ENCODE measurements at regions not wholly inside any gene's neighbourhood (a gene's known extent, or its start where the extent isn't known, plus 50 kb on each side); places are given as distances from the start of the nearest gene placed in this dataset.
A peak's percentile ranks its signal among the peaks of the same experiment; 100 is the strongest.
"Not testable (repeated sequence)": the region's sequence is repeated elsewhere in the genome, so short reads cannot be mapped to it uniquely, and the experiment has no call there.

DNA sequence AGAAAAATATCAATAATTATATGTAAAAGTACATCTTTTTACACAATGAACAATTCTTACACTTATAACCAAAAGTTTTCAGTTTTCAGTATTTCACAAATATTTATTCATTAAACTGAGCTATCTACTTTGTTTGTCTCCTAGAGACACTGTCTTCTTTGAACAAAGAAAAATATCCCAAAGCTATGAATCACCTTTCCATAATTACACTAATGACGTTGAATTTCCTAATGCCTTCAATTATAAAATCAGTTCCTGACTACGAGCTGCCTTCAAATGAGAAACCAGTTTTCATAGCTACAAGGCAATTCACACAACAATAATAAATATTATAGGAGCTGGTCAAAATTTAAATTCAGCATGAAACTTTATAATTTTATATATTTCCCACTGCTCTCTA is 201.8 kb upstream of the BRINP3 start:
- DNase-seq = no peak

- no peak for DNase-seq
These were observed 202.3 kb upstream of the BRINP3 start for GRCh38 chr1:190679983-190680382.

DNA sequence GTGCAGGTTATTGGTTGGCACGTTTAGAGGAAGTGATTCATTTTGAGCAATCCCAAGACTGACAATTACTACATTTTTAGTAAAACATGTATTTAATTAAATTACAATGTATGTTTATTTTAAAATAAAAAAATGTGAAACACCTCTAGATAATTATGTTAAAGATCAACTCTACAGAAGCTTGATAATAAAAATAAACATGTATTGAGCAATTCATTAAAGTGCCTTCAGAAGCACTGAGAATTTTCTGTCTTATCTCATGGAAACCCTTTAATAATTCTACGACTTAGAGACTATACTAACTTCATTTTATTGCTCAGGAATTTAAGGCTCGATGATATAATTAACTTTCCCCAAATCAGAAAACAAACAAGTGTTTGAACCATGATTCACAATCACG is 208.0 kb upstream of the BRINP3 start:
- no peak for DNase-seq

DNA sequence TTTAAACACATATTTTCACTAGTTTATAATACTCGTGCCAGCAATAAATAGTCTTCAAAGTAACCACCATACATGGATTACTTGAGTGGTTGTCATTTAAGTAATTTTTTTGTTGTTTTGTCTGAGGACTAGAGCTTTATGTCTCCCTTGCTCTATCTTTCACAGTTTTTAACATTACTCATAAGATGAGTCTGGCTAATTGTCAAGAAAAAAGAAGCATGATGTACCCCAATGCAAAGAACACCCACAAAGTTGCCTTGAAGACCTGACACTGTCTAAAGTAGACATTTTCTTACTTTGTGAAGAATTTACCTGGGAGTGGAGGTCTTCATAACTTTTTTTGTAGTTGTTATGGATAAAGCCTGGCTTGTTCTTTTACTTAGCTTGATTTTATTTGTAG is 210.4 kb upstream of the BRINP3 start:
- DNase-seq = no peak

DNA sequence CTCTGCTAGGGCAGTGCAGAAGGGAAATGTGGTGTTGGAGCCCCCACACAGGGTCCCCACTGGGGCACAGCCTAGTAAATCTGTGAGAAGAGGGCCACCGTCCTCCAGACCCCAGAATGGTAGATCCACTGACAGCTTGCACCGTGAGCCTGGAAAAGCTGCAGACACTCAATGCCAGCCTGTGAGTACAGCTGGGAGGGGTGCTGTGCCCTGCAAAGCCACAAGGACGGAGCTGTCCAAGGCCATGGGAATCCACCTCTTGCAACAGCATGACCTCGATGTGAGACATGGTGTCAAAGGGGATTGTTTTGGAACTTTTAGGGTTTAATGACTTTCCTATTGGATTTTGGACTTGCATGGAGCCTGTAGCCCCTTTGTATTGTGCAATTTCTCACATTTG is 220.8 kb upstream of the BRINP3 start:
- not testable (repeated sequence) for DNase-seq

GRCh38 chr1:190699165-190699564 is 221.5 kb upstream of the BRINP3 start:
- DNase-seq = no peak

DNA sequence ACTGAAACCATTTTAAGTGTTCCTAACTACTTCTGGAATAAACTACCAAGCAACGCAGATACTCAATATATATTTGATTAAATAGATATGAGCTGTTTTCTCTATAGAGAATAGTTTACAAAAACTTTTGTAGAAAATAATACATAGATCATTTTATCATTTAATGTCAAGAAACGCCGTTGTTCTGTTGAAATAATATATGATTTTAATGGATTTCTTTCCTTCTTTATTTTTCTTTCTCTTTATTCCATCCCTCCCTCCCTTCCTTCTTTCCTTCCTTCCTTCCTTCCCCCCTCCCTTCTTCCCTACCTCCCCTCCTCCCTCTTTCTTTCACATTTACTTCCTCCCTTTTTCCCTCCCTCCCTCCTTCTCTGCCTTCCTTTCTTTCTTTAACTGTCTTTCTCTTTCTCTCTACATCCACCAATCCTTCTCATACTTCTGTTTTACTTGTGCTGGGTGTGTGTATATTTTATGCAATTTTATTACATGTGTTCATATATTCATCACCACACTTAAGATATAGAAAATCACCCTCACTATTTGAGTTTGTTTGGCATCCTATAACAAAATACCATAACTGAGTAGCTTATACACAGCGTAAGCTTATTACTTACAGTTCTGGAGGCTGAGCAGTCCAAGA is 230.9 kb upstream of the BRINP3 start:
- DNase-seq = no peak

DNA sequence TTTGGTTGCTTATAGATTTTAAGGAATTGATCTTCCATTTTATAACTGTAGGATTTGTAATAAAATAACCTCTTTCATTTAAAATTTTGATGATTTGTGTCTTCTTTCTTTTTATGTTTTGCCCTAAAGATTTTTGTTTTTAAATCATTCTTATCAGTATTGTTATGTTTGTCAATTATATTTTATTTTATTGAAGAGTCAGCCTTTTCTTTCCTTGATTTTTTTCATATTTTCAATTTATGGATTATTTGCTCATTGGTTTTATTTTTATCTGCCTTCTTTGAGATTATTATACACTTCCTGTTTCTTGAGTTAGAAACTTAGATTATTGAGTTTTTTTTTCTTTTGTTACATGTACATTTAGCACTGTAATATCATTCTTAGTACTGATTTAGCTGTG is 233.4 kb upstream of the BRINP3 start:
- no peak for DNase-seq

GRCh38 chr1:190717055-190717454 is 239.4 kb upstream of the BRINP3 start:
- no peak for DNase-seq

- DNase-seq = no peak
These were observed 259.4 kb upstream of the BRINP3 start for GRCh38 chr1:190736971-190737590.

DNA sequence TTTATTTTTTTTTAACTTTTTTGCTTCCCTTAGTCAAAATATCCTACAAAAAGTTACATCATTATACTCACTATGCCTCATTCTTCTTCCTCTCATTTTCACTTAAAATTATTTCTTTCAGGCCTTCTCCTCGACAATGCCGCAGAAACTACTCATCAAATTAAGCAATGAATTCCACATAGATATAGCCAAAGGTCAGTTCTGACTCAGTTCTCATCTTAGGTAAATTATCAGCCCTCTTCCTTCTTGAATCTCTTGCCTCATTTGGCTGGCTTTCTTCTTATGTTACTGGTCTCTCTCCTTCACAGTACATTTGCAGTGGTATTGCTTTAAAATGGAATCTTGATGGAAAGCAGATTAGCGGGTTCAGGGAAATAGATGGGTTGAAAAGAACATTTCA is 260.7 kb upstream of the BRINP3 start:
- DNase-seq = no peak

DNA sequence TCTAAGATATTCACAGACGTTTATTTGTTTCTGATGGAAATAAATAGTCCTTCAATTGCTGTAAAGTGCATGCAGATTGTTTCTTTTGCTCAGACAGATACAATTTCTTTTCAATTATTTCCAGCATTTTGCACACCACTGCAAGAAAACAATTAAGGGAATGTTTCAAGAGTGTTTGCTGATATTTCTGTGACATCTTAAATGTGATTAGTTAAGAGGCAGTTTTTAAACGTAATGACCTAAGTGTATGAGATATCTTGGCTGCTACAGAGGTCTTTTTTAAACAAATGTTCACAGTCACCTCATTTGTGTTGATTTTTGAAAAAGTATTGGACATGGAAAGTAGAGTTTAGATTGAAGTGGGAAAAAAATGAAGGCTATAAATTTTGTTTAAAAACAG is 262.3 kb upstream of the BRINP3 start:
- no peak for DNase-seq

- DNase-seq = no peak
These were observed 270.0 kb upstream of the BRINP3 start for GRCh38 chr1:190747704-190748103.

GRCh38 chr1:190752131-190752530 is 274.5 kb upstream of the BRINP3 start:
- DNase-seq = no peak

GRCh38 chr1:190754666-190755065 is 277.0 kb upstream of the BRINP3 start:
- peak; percentile 67 for DNase-seq

DNA sequence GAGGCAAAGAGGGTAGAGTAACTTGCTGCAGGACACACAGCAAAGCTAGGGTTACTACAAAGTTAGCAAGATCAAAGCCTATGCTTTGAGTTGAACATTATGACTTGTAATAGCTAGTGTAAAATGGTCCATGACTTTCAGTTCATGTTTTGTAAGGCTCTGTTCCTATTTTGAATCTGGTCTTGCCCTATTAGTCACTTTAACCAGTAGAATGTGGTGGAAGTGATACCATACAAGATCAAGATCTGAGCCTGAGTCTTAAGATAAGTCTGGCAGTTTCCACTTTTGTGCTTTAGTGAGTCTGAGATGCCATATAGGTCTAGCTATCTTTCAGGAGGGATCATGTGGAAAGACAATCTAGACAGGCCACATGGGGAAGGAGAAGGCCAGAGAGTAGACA is 282.1 kb upstream of the BRINP3 start:
- DNase-seq = no peak

DNA sequence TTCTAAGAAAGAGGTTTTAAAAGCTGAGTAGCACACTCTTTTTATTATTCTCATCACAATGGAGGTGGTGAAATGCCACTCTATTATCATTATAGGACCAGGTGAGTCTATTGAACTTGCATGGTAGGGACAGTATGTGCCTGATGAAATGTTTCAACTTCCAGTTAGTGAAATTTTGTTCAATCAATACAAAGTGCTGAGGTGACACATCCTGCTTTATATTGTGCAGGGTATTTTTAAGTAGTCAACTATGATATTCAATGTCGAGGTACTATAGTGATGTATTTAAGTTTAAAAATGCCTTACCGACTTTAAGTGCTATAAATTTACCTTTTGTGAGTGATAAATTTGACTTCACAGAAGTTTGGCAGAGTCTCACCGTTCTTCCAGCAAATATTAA is 284.7 kb upstream of the BRINP3 start:
- DNase-seq = no peak

- no peak for DNase-seq
These were observed 315.2 kb upstream of the BRINP3 start for GRCh38 chr1:190792873-190793272.

- DNase-seq = no peak
These were observed 330.0 kb upstream of the BRINP3 start for GRCh38 chr1:190807629-190808028.

GRCh38 chr1:190808035-190808434 is 330.4 kb upstream of the BRINP3 start:
- DNase-seq = no peak

DNA sequence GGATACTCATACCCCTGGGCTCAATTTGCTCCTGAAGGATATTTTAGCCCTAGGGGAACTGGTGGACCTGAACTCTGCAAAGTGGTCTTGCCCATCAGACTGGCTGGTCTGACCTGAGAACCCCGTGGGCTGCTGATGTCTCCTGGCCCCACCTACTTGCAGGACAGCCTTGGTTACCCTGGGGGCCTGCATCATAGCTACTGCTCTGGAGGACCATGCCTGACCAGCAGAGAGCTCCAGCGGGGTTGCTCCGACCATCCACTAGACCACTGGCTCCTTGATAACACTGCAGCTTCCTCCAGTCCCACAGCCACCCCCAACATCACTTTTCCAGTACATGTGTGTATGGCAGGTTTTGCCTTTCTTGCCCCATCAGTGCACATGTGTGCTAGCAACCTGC is 331.6 kb upstream of the BRINP3 start:
- DNase-seq = no peak

DNA sequence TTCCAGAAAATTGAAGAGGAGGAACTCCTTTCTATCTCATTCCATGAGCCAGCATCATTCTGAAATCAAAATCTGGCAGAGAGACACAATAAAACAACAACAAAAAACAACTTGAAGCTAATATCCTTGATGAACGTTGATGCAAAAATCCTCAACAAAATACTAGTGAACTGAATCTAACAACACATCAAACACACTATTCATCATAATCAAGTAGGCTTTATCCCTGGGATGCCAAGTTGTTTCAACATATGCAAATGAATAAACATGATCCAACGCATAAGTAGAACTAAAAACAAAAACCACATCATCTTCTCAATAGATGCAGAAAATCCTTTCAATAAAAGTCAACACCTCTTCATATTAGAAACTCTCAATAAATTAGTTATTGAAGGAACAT is 335.3 kb upstream of the BRINP3 start:
- DNase-seq = no peak

GRCh38 chr1:190832511-190832910 is 354.8 kb upstream of the BRINP3 start:
- no peak for DNase-seq

DNA sequence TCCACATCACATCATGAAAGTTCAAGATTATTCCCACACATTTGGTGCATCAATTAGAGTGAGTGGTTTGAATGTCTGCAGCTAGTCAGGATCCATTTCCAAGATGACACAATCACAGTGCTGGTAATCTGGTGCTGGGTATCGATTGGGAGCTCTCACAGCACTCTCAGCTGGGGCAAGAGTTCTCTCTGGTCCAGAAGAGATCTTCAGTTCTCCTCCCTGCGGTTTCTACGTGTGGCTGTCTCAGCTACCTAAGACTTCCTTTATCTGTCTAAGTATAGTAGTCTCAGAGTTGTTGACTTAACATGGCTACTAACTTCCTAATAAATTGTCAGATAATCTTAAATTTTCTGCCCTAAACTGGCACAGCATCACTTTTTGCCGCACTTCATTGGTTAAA is 358.0 kb upstream of the BRINP3 start:
- DNase-seq = no peak

DNA sequence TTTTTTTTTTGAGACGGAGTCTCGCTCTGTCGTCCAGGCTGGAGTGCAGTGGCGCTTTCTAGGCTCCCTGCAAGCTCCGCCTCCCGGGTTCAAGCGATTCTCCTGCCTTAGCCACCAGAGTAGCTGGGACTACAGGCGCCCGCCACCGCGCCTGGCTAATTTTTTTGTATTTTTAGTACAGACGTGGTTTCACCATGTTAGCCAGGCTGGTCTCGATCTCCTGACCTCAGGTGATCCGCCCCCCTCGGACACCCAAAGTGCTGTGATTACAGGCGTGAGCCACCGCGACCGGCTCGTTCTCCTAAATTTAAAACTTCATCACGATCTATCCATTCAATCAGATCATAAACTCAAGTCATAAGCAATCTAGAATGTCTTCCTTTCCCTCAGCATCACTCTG is 359.5 kb upstream of the BRINP3 start:
- DNase-seq = not testable (repeated sequence)

Measured in NCI-H510A treated with DMSO at 0.1 percent for 48 hours (cell line).